ENCODE measurements at regions not wholly inside any gene's neighbourhood (a gene's known extent, or its start where the extent isn't known, plus 50 kb on each side); places are given as distances from the start of the nearest gene placed in this dataset.

DNA sequence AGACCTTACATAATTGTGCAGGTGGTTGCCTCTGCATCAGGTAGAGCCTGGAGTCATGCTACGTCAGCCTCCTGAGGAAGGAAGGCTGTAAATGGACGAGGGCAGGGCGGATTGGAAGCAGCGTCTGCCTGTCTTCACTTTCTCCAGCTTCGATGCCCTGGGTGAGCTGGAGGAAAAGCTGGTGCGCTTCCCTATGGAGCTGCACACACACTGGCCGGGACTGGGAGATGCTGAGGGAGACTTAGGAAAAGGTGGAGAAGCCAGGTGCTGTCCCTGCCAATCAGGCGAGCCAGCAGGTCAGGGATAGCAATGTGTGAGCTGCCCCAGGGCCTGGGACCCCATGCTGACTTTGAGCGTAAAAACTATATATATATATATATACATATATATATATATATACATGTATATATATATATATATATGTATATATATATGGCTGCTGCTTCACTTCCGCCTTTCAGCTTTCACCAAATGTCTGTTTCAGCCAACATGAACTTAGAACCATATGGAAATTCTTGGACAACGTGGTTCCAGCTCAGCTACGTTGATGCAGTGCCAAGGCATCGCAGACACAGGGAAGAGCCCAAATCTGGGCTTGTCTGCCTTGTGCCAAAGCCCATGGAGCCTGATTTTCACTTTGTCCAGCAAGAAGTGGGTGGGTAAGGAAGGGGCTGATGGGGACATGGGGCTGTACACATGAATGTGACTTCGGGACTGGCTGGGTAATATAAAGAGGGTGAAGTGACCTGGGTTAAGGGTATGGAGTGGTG lies 71.5 kb upstream of the NKD1 start (continued):
- TF ChIP-seq STAT6 (CRISPR knock-in tag; conservative IDR thresholded peaks at IDR 0.05; ENCODE audit: low read depth) (no peak), EMX1 (CRISPR knock-in tag; IDR thresholded peaks at IDR 0.05) (no peak)
- TF ChIP-seq, protein P1, sequence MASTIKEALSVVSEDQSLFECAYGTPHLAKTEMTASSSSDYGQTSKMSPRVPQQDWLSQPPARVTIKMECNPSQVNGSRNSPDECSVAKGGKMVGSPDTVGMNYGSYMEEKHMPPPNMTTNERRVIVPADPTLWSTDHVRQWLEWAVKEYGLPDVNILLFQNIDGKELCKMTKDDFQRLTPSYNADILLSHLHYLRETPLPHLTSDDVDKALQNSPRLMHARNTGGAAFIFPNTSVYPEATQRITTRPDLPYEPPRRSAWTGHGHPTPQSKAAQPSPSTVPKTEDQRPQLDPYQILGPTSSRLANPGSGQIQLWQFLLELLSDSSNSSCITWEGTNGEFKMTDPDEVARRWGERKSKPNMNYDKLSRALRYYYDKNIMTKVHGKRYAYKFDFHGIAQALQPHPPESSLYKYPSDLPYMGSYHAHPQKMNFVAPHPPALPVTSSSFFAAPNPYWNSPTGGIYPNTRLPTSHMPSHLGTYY (CRISPR knock-in tag; IDR thresholded peaks at IDR 0.05) = no peak
- TF ChIP-seq, protein P2, sequence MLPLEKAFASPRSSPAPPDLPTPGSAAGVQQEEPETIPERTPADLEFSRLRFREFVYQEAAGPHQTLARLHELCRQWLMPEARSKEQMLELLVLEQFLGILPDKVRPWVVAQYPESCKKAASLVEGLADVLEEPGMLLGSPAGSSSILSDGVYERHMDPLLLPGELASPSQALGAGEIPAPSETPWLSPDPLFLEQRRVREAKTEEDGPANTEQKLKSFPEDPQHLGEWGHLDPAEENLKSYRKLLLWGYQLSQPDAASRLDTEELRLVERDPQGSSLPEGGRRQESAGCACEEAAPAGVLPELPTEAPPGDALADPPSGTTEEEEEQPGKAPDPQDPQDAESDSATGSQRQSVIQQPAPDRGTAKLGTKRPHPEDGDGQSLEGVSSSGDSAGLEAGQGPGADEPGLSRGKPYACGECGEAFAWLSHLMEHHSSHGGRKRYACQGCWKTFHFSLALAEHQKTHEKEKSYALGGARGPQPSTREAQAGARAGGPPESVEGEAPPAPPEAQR (CRISPR knock-in tag; IDR thresholded peaks at IDR 0.05) = no peak

DNA sequence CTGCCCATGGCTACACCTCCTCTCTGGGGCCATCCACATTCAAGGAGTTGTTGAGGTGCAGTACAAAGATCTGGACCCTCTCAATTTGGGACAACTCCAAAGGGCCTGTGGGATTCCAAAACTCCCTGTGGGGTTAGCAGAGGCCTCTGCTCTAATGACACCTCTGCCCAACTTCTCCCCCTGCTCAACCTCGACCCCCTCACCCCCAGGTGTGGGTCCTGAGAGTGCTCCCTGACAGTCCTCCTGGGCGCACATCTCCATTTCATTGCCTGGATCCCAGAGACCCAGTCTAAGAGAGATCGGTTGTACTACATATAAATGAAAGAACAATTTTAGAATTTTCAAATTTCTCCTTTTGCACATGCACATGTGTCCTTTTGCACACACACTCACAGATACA lies 73.0 kb upstream of the NKD1 start:
- no peak overlapping the region for H3K4me3 Mint-ChIP-seq
- ChIA-PET POLR2A (no interaction called here), CTCF (no interaction called here)
- ATAC-seq (no peak), DNase-seq (ENCODE audit: low spot score) (no peak)
- no peaks in the 10 kb centered on the region for H3K36me3 Mint-ChIP-seq
- TF ChIP-seq MAX (CRISPR knock-in tag; IDR thresholded peaks at IDR 0.05) = no peak
- TF ChIP-seq, protein P3, sequence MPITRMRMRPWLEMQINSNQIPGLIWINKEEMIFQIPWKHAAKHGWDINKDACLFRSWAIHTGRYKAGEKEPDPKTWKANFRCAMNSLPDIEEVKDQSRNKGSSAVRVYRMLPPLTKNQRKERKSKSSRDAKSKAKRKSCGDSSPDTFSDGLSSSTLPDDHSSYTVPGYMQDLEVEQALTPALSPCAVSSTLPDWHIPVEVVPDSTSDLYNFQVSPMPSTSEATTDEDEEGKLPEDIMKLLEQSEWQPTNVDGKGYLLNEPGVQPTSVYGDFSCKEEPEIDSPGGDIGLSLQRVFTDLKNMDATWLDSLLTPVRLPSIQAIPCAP (CRISPR knock-in tag; IDR thresholded peaks at IDR 0.05) = no peak
- TF ChIP-seq, protein P4, sequence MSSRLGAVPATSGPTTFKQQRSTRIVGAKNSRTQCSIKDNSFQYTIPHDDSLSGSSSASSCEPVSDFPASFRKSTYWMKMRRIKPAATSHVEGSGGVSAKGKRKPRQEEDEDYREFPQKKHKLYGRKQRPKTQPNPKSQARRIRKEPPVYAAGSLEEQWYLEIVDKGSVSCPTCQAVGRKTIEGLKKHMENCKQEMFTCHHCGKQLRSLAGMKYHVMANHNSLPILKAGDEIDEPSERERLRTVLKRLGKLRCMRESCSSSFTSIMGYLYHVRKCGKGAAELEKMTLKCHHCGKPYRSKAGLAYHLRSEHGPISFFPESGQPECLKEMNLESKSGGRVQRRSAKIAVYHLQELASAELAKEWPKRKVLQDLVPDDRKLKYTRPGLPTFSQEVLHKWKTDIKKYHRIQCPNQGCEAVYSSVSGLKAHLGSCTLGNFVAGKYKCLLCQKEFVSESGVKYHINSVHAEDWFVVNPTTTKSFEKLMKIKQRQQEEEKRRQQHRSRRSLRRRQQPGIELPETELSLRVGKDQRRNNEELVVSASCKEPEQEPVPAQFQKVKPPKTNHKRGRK (CRISPR knock-in tag; IDR thresholded peaks at IDR 0.05; ENCODE audit: borderline replicate concordance) = no peak
- H3K4me1 Mint-ChIP-seq = peaks cover 38% of the 10 kb centered on the region
- no peaks in the 10 kb centered on the region; the same call in 1 of the 2 replicates for H3K9me3 Mint-ChIP-seq
- H3K27ac Mint-ChIP-seq = no peak overlapping the region
- peaks cover 4% of the 10 kb centered on the region for H3K27me3 Mint-ChIP-seq (ENCODE audit: low read depth)

- ChIA-PET CTCF (interaction anchor here (0.6 to 0.7 kb wide), 2 partner anchors 32 to 49 kb away, joined by 3 read pairs; no protein-coding TSS in a partner anchor), POLR2A (interaction anchor here (0.7 kb wide), 1 partner anchor 27 kb away, joined by 4 read pairs; no protein-coding TSS in a partner anchor)
- TF ChIP-seq AR (CRISPR knock-in tag; IDR thresholded peaks at IDR 0.05) (no peak), ZNF138 (CRISPR knock-in tag; conservative IDR thresholded peaks at IDR 0.05) (no peak)
- TF ChIP-seq, protein P5, sequence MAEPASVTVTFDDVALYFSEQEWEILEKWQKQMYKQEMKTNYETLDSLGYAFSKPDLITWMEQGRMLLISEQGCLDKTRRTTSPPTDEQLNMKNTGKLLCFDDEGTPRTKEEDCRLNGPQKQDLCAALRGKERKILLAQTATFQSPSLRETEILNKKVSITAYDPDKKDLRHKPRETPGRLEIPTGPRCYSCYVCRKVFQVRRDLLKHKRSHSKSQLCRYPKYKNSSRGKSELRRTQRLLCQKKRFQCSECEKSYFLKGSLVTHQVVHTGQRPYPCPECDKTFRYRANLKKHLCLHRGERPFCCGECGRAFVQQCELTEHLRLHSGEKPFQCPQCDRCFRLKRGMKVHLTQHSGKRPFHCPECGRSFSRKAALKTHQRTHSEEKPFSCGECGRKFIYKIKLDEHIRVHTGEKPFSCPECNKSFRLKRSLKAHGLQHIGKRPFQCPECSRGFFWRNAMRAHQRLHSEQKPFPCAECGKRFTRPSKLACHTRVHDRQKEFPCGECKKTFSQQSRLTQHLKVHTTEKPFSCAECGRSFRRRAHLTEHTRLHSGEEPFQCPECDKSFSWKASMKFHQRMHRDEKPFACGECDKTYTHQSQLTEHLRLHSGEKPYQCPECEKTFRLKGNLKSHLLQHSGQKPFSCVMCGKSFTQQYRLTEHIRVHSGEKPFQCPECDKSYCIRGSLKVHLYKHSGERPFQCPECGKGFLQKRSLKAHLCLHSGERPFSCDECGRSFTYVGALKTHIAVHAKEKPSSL (CRISPR knock-in tag; conservative IDR thresholded peaks at IDR 0.05) = no peak
- Mint-ChIP-seq H3K27ac (no peak overlapping the region), H3K4me1 (peaks cover 32% of the 10 kb centered on the region), H3K4me3 (no peak overlapping the region), H3K27me3 (ENCODE audit: low read depth) (peaks cover 13% of the 10 kb centered on the region), H3K9me3 (no peaks in the 10 kb centered on the region), H3K36me3 (no peaks in the 10 kb centered on the region)
- no peak for DNase-seq (ENCODE audit: low spot score)
- ATAC-seq = no peak
These were observed 74.1 kb upstream of the NKD1 start for GRCh38 chr16:50474138-50474537.

Measured in WTC11 (cell line).